H1 (cell line): ENCODE measurements at regions not wholly inside any gene's neighbourhood (a gene's known extent, or its start where the extent isn't known, plus 50 kb on each side); places are given as distances from the start of the nearest gene placed in this dataset.

Experiments
- BCL11A ChIP-seq, 2 experiments: IDR thresholded peaks; one replicate each; pipeline ENCODE4 v1.6.1; 2011; ENCODE audit warnings: low read depth in 2 of 2, low read length in 2 of 2, mild to moderate bottlenecking in 2 of 2
- CHD2 ChIP-seq: IDR thresholded peaks from 2 replicates; pipeline ENCODE4 v1.6.1; 2012; ENCODE audit warnings: low read length, improper control_type of control experiment
- EP300 ChIP-seq, 2 experiments: IDR thresholded peaks; 1 replicate in 1 of 2; 2 replicates in 1 of 2; pipeline ENCODE4 v1.6.1; 2011 to 2012; ENCODE audit warnings: low read depth in 2 of 2, low read length in 2 of 2, mild to moderate bottlenecking in 2 of 2, borderline replicate concordance in 1 of 2, inconsistent platforms in 1 of 2, moderate library complexity in 1 of 2
- FOSL1 ChIP-seq: IDR thresholded peaks from 2 replicates; pipeline ENCODE4 v1.6.1; 2011; ENCODE audit warnings: mild to moderate bottlenecking, low read depth, low read length, moderate library complexity; ENCODE audit not compliant: insufficient read depth
- GTF2F1 ChIP-seq: IDR thresholded peaks from 2 replicates; pipeline ENCODE4 v1.6.1; 2012; ENCODE audit warnings: low read depth, low read length, improper control_type of control experiment, borderline replicate concordance
- MAFK ChIP-seq: IDR thresholded peaks from 2 replicates; pipeline ENCODE4 v1.6.1; 2012; ENCODE audit warnings: low read depth, mild to moderate bottlenecking, improper control_type of control experiment, low read length
- MAX ChIP-seq: IDR thresholded peaks from 2 replicates; pipeline ENCODE4 v1.6.1; 2012; ENCODE audit warnings: inconsistent platforms
- POLR2AphosphoS5 ChIP-seq: IDR thresholded peaks from 2 replicates; pipeline ENCODE4 v1.6.1; 2011; ENCODE audit warnings: low read depth, low read length
- POU5F1 ChIP-seq: IDR thresholded peaks from 2 replicates; pipeline ENCODE4 v1.6.1; 2011; ENCODE audit warnings: low read depth, mild to moderate bottlenecking, low read length, moderate library complexity
- RAD21 ChIP-seq, 2 experiments: IDR thresholded peaks in 1 of 2; conservative IDR thresholded peaks in 1 of 2; 2 replicates each; pipeline ENCODE4 v1.6.1; 2011; ENCODE audit warnings: low read depth in 2 of 2, low read length in 2 of 2, improper control_type of control experiment in 1 of 2, inconsistent platforms in 1 of 2, mild to moderate bottlenecking in 1 of 2, moderate library complexity in 1 of 2
- SIN3A ChIP-seq, 2 experiments: IDR thresholded peaks in 1 of 2; conservative IDR thresholded peaks in 1 of 2; 2 replicates each; pipeline ENCODE4 v1.6.1; 2011 to 2012; ENCODE audit warnings: low read length in 2 of 2, improper control_type of control experiment in 1 of 2, low read depth in 1 of 2, mild to moderate bottlenecking in 1 of 2
- ZNF274 ChIP-seq: IDR thresholded peaks from 2 replicates; pipeline ENCODE4 v1.7.0; 2012; ENCODE audit warnings: low read length, borderline replicate concordance; ENCODE audit errors: extremely low read depth
- TF ChIP-seq, protein P1 (sequence below), 3 experiments: IDR thresholded peaks; 1 replicate in 2 of 3; 2 replicates in 1 of 3; pipeline versions ENCODE4 v1.5.1 to v1.6.1; 2011; ENCODE audit warnings: low read length in 3 of 3, mild to moderate bottlenecking in 3 of 3, inconsistent platforms in 2 of 3, low read depth in 1 of 3, moderate library complexity in 1 of 3; ENCODE audit not compliant: insufficient read depth in 1 of 3; ENCODE audit errors: control extremely low read depth in 1 of 3

- TF ChIP-seq POLR2AphosphoS5 (no peak), CHD2 (no peak), SIN3A (conservative IDR thresholded peaks at IDR 0.05 in 1 of 2, IDR thresholded peaks at IDR 0.05 in 1 of 2; ENCODE audit: low read depth in 1 of 2, low read length in 2 of 2) (no peak), EP300 (IDR thresholded peaks at IDR 0.05; ENCODE audit: borderline replicate concordance in 1 of 2, low read depth in 2 of 2, low read length in 2 of 2) (no peak), ZNF274 (no peak), MAFK (no peak), GTF2F1 (no peak), POU5F1 (no peak), RAD21 (IDR thresholded peaks at IDR 0.05 in 1 of 2, conservative IDR thresholded peaks at IDR 0.05 in 1 of 2; ENCODE audit: low read depth in 2 of 2, low read length in 2 of 2) (no peak), BCL11A (IDR thresholded peaks at IDR 0.05; ENCODE audit: low read depth in 2 of 2, low read length in 2 of 2) (no peak), MAX (no peak), FOSL1 (no peak)
- TF ChIP-seq, protein P1, sequence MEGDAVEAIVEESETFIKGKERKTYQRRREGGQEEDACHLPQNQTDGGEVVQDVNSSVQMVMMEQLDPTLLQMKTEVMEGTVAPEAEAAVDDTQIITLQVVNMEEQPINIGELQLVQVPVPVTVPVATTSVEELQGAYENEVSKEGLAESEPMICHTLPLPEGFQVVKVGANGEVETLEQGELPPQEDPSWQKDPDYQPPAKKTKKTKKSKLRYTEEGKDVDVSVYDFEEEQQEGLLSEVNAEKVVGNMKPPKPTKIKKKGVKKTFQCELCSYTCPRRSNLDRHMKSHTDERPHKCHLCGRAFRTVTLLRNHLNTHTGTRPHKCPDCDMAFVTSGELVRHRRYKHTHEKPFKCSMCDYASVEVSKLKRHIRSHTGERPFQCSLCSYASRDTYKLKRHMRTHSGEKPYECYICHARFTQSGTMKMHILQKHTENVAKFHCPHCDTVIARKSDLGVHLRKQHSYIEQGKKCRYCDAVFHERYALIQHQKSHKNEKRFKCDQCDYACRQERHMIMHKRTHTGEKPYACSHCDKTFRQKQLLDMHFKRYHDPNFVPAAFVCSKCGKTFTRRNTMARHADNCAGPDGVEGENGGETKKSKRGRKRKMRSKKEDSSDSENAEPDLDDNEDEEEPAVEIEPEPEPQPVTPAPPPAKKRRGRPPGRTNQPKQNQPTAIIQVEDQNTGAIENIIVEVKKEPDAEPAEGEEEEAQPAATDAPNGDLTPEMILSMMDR (IDR thresholded peaks at IDR 0.05; ENCODE audit: control extremely low read depth in 1 of 3, insufficient read depth in 1 of 3, low read depth in 1 of 3, low read length in 3 of 3), result no peak
Observed at GRCh38 chr7:38120076-38120475, 58.0 kb upstream of the STARD3NL start.
